ENCODE measurements at regions not wholly inside any gene's neighbourhood (a gene's known extent, or its start where the extent isn't known, plus 50 kb on each side); places are given as distances from the start of the nearest gene placed in this dataset.

DNA sequence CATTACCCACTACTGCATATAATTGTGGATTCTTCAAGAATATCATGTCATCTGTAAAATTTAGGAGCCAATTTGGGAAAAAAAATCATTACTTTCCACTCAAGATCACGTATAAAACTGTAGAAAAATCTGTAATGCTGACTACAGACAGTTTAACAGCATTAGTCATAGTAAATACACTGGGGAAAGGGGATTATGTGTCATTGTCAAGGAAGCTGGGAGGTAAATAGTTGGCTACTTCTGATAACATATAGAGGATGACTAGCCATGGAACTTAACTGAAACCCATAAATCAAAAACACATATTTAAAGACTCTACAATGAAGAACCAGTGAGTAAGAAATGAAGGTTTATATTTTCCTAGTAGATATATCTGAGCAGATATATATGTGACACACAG is 1666.4 kb upstream of the IGFBP7 start:
- Histone ChIP-seq H3K4me3 (replicated peaks in 1 of 3; ENCODE audit: insufficient read depth in 1 of 3, low read depth in 1 of 3, low read length in 3 of 3) (no peak overlapping the region), H3K36me3 (ENCODE audit: control insufficient read depth in 2 of 2, extremely low read depth in 1 of 2, insufficient read depth in 2 of 2, low read length in 2 of 2) (no peaks in the 10 kb centered on the region), H2AFZ (ENCODE audit: low read depth, low read length) (no peak overlapping the region), H3K9ac (replicated peaks; ENCODE audit: extremely low read depth, insufficient read depth, low read length) (no peak overlapping the region), H3K9me1 (replicated peaks; ENCODE audit: control insufficient read depth, extremely low read depth, insufficient read depth, low read length) (no peaks in the 10 kb centered on the region), H3K4me1 (ENCODE audit: control insufficient read depth, extremely low read depth, insufficient read depth, low read length) (no peaks in the 10 kb centered on the region), H3K4me2 (ENCODE audit: insufficient read depth, low read length) (no peak overlapping the region), H3K79me2 (ENCODE audit: control insufficient read depth, insufficient read depth, low read length) (no peaks in the 10 kb centered on the region), H4K20me1 (replicated peaks; ENCODE audit: control insufficient read depth, extremely low read depth, insufficient read depth, low read length) (no peaks in the 10 kb centered on the region), H3K27ac (ENCODE audit: insufficient read depth, low read depth, low read length) (no peak overlapping the region), H3K9me3 (replicated peaks; ENCODE audit: control insufficient read depth, insufficient read depth, low read length) (no peaks in the 10 kb centered on the region), H3K27me3 (ENCODE audit: control insufficient read depth in 2 of 2, insufficient read depth in 2 of 2, low read length in 2 of 2) (no peaks in the 10 kb centered on the region)
- TF ChIP-seq, protein P1, sequence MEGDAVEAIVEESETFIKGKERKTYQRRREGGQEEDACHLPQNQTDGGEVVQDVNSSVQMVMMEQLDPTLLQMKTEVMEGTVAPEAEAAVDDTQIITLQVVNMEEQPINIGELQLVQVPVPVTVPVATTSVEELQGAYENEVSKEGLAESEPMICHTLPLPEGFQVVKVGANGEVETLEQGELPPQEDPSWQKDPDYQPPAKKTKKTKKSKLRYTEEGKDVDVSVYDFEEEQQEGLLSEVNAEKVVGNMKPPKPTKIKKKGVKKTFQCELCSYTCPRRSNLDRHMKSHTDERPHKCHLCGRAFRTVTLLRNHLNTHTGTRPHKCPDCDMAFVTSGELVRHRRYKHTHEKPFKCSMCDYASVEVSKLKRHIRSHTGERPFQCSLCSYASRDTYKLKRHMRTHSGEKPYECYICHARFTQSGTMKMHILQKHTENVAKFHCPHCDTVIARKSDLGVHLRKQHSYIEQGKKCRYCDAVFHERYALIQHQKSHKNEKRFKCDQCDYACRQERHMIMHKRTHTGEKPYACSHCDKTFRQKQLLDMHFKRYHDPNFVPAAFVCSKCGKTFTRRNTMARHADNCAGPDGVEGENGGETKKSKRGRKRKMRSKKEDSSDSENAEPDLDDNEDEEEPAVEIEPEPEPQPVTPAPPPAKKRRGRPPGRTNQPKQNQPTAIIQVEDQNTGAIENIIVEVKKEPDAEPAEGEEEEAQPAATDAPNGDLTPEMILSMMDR (IDR thresholded peaks at IDR 0.05; ENCODE audit: extremely low read depth in 1 of 2, insufficient read depth in 1 of 2, low read depth in 1 of 2, low read length in 2 of 2), result no peak
- TF ChIP-seq FOS (IDR thresholded peaks at IDR 0.05; ENCODE audit: borderline replicate concordance, insufficient read depth, low read length) (no peak), JUN (IDR thresholded peaks at IDR 0.05; ENCODE audit: borderline replicate concordance, insufficient read depth, insufficient read length, low read depth) (no peak), POLR2A (IDR thresholded peaks at IDR 0.05; ENCODE audit: low read depth, low read length) (no peak), POLR2AphosphoS5 (IDR thresholded peaks at IDR 0.05; ENCODE audit: insufficient read depth, low read depth, low read length) (no peak), EZH2 (IDR thresholded peaks at IDR 0.05; ENCODE audit: borderline replicate concordance, low read depth, low read length, severe bottlenecking) (no peak), GATA2 (IDR thresholded peaks at IDR 0.05; ENCODE audit: insufficient read depth, insufficient read length, low read depth, low read length) (no peak), MYC (IDR thresholded peaks at IDR 0.05; ENCODE audit: low read depth, low read length) (no peak)
- TF ChIP-seq, protein P2, sequence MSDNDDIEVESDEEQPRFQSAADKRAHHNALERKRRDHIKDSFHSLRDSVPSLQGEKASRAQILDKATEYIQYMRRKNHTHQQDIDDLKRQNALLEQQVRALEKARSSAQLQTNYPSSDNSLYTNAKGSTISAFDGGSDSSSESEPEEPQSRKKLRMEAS (IDR thresholded peaks at IDR 0.05; ENCODE audit: insufficient read depth, insufficient read length), result no peak
- intact Hi-C loops (cut with micrococcal nuclease) (no loop called here), dilution Hi-C loops (cut with MboI; ENCODE audit: extremely low pct_ligation_motif_present, low sequenced_read_pairs) (no loop called here)
- POLR2A ChIA-PET, result no interaction called here
- CTCF ChIA-PET, result no interaction called here
- BruUV-seq (replicated peaks), result no TSS peak
- DNase-seq (ENCODE audit: low read depth, low spot score) (no peak), FAIRE-seq (no peak)

Data from endothelial cell of umbilical vein (primary cell).